Lower lobe of right lung (tissue), 2 donors: ENCODE measurements at regions not wholly inside any gene's neighbourhood (a gene's known extent, or its start where the extent isn't known, plus 50 kb on each side); places are given as distances from the start of the nearest gene placed in this dataset.

ENCODE experiments used
- ATAC-seq, 2 donors: fragments of 200-7000 bp; cut with Tn5 transposase; one replicate each; pipeline ENCODE4 v1.9.1; 2020 to 2022; ENCODE audit warnings: mild to moderate bottlenecking in 2 of 2, moderate library complexity in 2 of 2
- DNase-seq: peaks from one replicate; pipeline ENCODE4 v3.0.0-alpha.2; 2020
- H3K27ac ChIP-seq: fragments of 200-600 bp; one replicate; pipeline ENCODE4 v1.8.0; 2022
- H3K27me3 ChIP-seq: fragments of 200-600 bp; one replicate; pipeline ENCODE4 v1.8.0; 2022; ENCODE audit warnings: low read depth
- H3K36me3 ChIP-seq: fragments of 200-600 bp; one replicate; pipeline ENCODE4 v1.8.0; 2022; ENCODE audit warnings: mild to moderate bottlenecking
- H3K4me1 ChIP-seq: fragments of 200-600 bp; one replicate; pipeline ENCODE4 v1.8.0; 2022
- H3K4me3 ChIP-seq: fragments of 200-600 bp; one replicate; pipeline ENCODE4 v1.8.0; 2022; ENCODE audit warnings: mild to moderate bottlenecking
- H3K9me3 ChIP-seq: fragments of 200-600 bp; one replicate; pipeline ENCODE4 v1.8.0; 2022
- CTCF ChIP-seq: fragments of 200-600 bp; IDR thresholded peaks from one replicate; pipeline ENCODE4 v1.8.0; 2022; ENCODE audit warnings: antibody characterized with exemption, mild to moderate bottlenecking
- intact Hi-C: fragments of 100-400 bp; cut with DNase I; formaldehyde crosslinking; loops from one replicate; pipeline ENCODE4 v1.11.0; 2022
- donor health status: DM: no; HTN: yes; CAD: no; lungs with severe emphysema.

GRCh38 chr12:78530100-78530765, 334.3 kb upstream of the SYT1 start:
- Histone ChIP-seq H3K27me3 (no peaks in the 10 kb centered on the region), H3K27ac (no peak overlapping the region), H3K4me3 (no peak overlapping the region), H3K36me3 (no peaks in the 10 kb centered on the region), H3K4me1 (no peaks in the 10 kb centered on the region), H3K9me3 (no peaks in the 10 kb centered on the region)
- ATAC-seq (peak; percentile 37 to 66), DNase-seq (no peak)
- no peak for TF ChIP-seq CTCF
- intact Hi-C loops, result no loop called here

- ATAC-seq, result no peak
- intact Hi-C loops, result no loop called here
- H3K27ac ChIP-seq, result no peak overlapping the region
Measured at GRCh38 chr12:78531831-78532458, 332.6 kb upstream of the SYT1 start.

GRCh38 chr12:78534311-78534710, 330.3 kb upstream of the SYT1 start:
- TF ChIP-seq CTCF, result no peak
- intact Hi-C loops, result no loop called here
- Histone ChIP-seq H3K27me3 (no peaks in the 10 kb centered on the region), H3K27ac (no peak overlapping the region), H3K9me3 (no peaks in the 10 kb centered on the region), H3K36me3 (no peaks in the 10 kb centered on the region), H3K4me3 (no peak overlapping the region), H3K4me1 (no peaks in the 10 kb centered on the region)
- ATAC-seq (no peak), DNase-seq (no peak)

More at GRCh38 chr12:78531831-78532458, 332.6 kb upstream of the SYT1 start:
- no peak overlapping the region for H3K4me3 ChIP-seq
- H3K27me3 ChIP-seq, result no peaks in the 10 kb centered on the region
- no peak for DNase-seq
- no peaks in the 10 kb centered on the region for H3K36me3 ChIP-seq
- TF ChIP-seq CTCF, result no peak
- H3K4me1 ChIP-seq, result no peaks in the 10 kb centered on the region
- H3K9me3 ChIP-seq, result no peaks in the 10 kb centered on the region

- TF ChIP-seq CTCF, result no peak
Measured at GRCh38 chr12:78540606-78541336, 323.8 kb upstream of the SYT1 start.

GRCh38 chr12:78550831-78551230, 313.7 kb upstream of the SYT1 start:
- Histone ChIP-seq H3K4me1 (no peaks in the 10 kb centered on the region), H3K27ac (no peak overlapping the region), H3K9me3 (no peaks in the 10 kb centered on the region), H3K36me3 (no peaks in the 10 kb centered on the region), H3K27me3 (no peaks in the 10 kb centered on the region), H3K4me3 (no peak overlapping the region)
- TF ChIP-seq CTCF, result no peak
- intact Hi-C loops, result no loop called here
- DNase-seq (no peak), ATAC-seq (no peak)

More at GRCh38 chr12:78540606-78541336, 323.8 kb upstream of the SYT1 start:
- H3K36me3 ChIP-seq, result no peaks in the 10 kb centered on the region
- no peaks in the 10 kb centered on the region for H3K27me3 ChIP-seq
- intact Hi-C loops, result no loop called here
- DNase-seq (no peak), ATAC-seq (no peak)
- no peaks in the 10 kb centered on the region for H3K9me3 ChIP-seq
- no peak overlapping the region for H3K4me3 ChIP-seq
- H3K4me1 ChIP-seq, result no peaks in the 10 kb centered on the region
- H3K27ac ChIP-seq, result no peak overlapping the region
